Neural progenitor cell (in vitro differentiated cells): ENCODE measurements at regions not wholly inside any gene's neighbourhood (a gene's known extent, or its start where the extent isn't known, plus 50 kb on each side); places are given as distances from the start of the nearest gene placed in this dataset.
A peak's percentile ranks its signal among the peaks of the same experiment; 100 is the strongest.

Source experiments
- DNase-seq: peaks from one replicate; pipeline ENCODE4 v3.0.0-alpha.2; 2016; ENCODE audit warnings: low spot score
- H2AFZ ChIP-seq: fragments of 200-600 bp; sonication (generic); replicated peaks from 2 replicates; pipeline ENCODE4 v1.6.1; 2016; ENCODE audit warnings: antibody characterized with exemption
- H3F3A ChIP-seq: fragments of 200-600 bp; sonication (generic); 2 replicates; pipeline ENCODE4 v1.6.1; 2016; ENCODE audit warnings: antibody characterized with exemption, low read depth
- H3K27ac ChIP-seq: fragments of 200-600 bp; sonication (generic); 2 replicates; pipeline ENCODE4 v1.5.1; 2016; ENCODE audit warnings: mild to moderate bottlenecking
- H3K27me3 ChIP-seq: fragments of 200-600 bp; sonication (generic); 2 replicates; pipeline ENCODE4 v1.6.1; 2016; ENCODE audit warnings: mild to moderate bottlenecking, moderate library complexity
- H3K36me3 ChIP-seq: fragments of 200-600 bp; sonication (generic); 2 replicates; pipeline ENCODE4 v1.5.1; 2016
- H3K4me1 ChIP-seq: fragments of 200-600 bp; sonication (generic); 2 replicates; pipeline ENCODE4 v1.6.1; 2016; ENCODE audit warnings: mixed run types
- H3K4me2 ChIP-seq: fragments of 200-600 bp; sonication (generic); 2 replicates; pipeline ENCODE4 v1.6.1; 2016
- H3K4me3 ChIP-seq: fragments of 200-600 bp; sonication (generic); 2 replicates; pipeline ENCODE4 v1.5.1; 2016
- H3K79me2 ChIP-seq: fragments of 200-600 bp; sonication (generic); 2 replicates; pipeline ENCODE4 v1.6.1; 2016; ENCODE audit warnings: low read depth
- H3K9ac ChIP-seq: fragments of 200-600 bp; sonication (generic); 2 replicates; pipeline ENCODE4 v1.6.1; 2016
- H3K9me3 ChIP-seq: fragments of 200-600 bp; sonication (generic); 2 replicates; pipeline ENCODE4 v1.5.1; 2016; ENCODE audit warnings: low read depth
- H4K20me1 ChIP-seq: fragments of 200-600 bp; sonication (generic); 2 replicates; pipeline ENCODE4 v1.6.1; 2016; ENCODE audit warnings: low read depth
- H3K27ac Mint-ChIP-seq: 3 replicates; pipeline ENCODE4 v1.8.0; 2021; ENCODE audit warnings: mixed read lengths
- H3K27me3 Mint-ChIP-seq: 2 replicates; pipeline ENCODE4 v1.8.0; 2022; ENCODE audit warnings: low read depth, mild to moderate bottlenecking, inconsistent platforms, moderate library complexity, mixed read lengths; ENCODE audit not compliant: insufficient read depth
- H3K36me3 Mint-ChIP-seq: 3 replicates; pipeline ENCODE4 v1.8.0; 2021; ENCODE audit warnings: mixed read lengths
- H3K4me1 Mint-ChIP-seq: 3 replicates; pipeline ENCODE4 v1.8.0; 2021; ENCODE audit warnings: mixed read lengths
- H3K4me3 Mint-ChIP-seq: 3 replicates; pipeline ENCODE4 v1.8.0; 2021; ENCODE audit warnings: mild to moderate bottlenecking, moderate library complexity, mixed read lengths
- H3K9me3 Mint-ChIP-seq: 3 replicates; pipeline ENCODE4 v1.8.0; 2020; ENCODE audit warnings: mixed read lengths
- CTCF ChIP-seq: fragments of 200-600 bp; sonication (generic); IDR thresholded peaks from 2 replicates; pipeline ENCODE4 v1.5.1; 2017; ENCODE audit warnings: antibody characterized with exemption, mild to moderate bottlenecking
- EZH2 ChIP-seq: fragments of 200-600 bp; sonication (generic); IDR thresholded peaks from 2 replicates; pipeline ENCODE4 v1.6.1; 2017; ENCODE audit warnings: antibody characterized with exemption, mild to moderate bottlenecking, moderate library complexity
- EZH2phosphoT487 ChIP-seq: fragments of 200-600 bp; sonication (generic); IDR thresholded peaks from 2 replicates; pipeline ENCODE4 v1.6.1; 2017; ENCODE audit warnings: antibody characterized with exemption

GRCh38 chr13:104357174-104357573, 1291.0 kb upstream of the SLC10A2 start:
- no peaks in the 10 kb centered on the region for H3K9me3 Mint-ChIP-seq
- Histone ChIP-seq H3K9ac (no peak overlapping the region), H3K9me3 (no peaks in the 10 kb centered on the region), H3K27ac (peak overlapping the region; percentile 63), H3K4me1 (peaks cover 9% of the 10 kb centered on the region), H3K27me3 (no peaks in the 10 kb centered on the region), H3K36me3 (no peaks in the 10 kb centered on the region), H4K20me1 (no peaks in the 10 kb centered on the region), H3K4me3 (no peak overlapping the region), H3F3A (no peaks in the 10 kb centered on the region), H2AFZ (peak overlapping the region; percentile 93), H3K4me2 (peak overlapping the region; percentile 18), H3K79me2 (no peaks in the 10 kb centered on the region)
- H3K27me3 Mint-ChIP-seq, result no peaks in the 10 kb centered on the region
- H3K4me3 Mint-ChIP-seq, result no peak overlapping the region
- TF ChIP-seq EZH2phosphoT487 (no peak), CTCF (no peak), EZH2 (no peak)
- H3K27ac Mint-ChIP-seq, result peak overlapping the region; percentile 81
- H3K4me1 Mint-ChIP-seq, result peaks cover 11% of the 10 kb centered on the region
- DNase-seq, result peak; percentile 18
- no peaks in the 10 kb centered on the region for H3K36me3 Mint-ChIP-seq

- H3K36me3 ChIP-seq, result no peaks in the 10 kb centered on the region
- H3K27me3 ChIP-seq, result no peaks in the 10 kb centered on the region
- no peak overlapping the region for H3K27ac ChIP-seq
- H3K27ac Mint-ChIP-seq, result no peak overlapping the region
- H2AFZ ChIP-seq, result no peak overlapping the region
- no peak for DNase-seq
- H3K9ac ChIP-seq, result no peak overlapping the region
- H4K20me1 ChIP-seq, result no peaks in the 10 kb centered on the region
- H3K4me1 Mint-ChIP-seq, result peaks cover 11% of the 10 kb centered on the region
- no peak overlapping the region for H3K4me2 ChIP-seq
- no peaks in the 10 kb centered on the region for H3K36me3 Mint-ChIP-seq
- no peak overlapping the region for H3K4me3 Mint-ChIP-seq
- no peaks in the 10 kb centered on the region for H3K9me3 ChIP-seq
- H3K9me3 Mint-ChIP-seq, result peaks cover 3% of the 10 kb centered on the region
- H3F3A ChIP-seq, result no peaks in the 10 kb centered on the region
- H3K4me1 ChIP-seq, result peaks cover 9% of the 10 kb centered on the region
- TF ChIP-seq EZH2phosphoT487, result no peak
- no peak for TF ChIP-seq EZH2
- no peak for TF ChIP-seq CTCF
- no peaks in the 10 kb centered on the region for H3K79me2 ChIP-seq
- no peaks in the 10 kb centered on the region for H3K27me3 Mint-ChIP-seq
- no peak overlapping the region for H3K4me3 ChIP-seq
These were observed 1288.9 kb upstream of the SLC10A2 start for GRCh38 chr13:104355041-104355670.

GRCh38 chr13:104327211-104327610, 1261.0 kb upstream of the SLC10A2 start:
- H3K36me3 Mint-ChIP-seq, result no peaks in the 10 kb centered on the region
- peaks cover 11% of the 10 kb centered on the region for H3K9me3 Mint-ChIP-seq
- Histone ChIP-seq H3F3A (no peaks in the 10 kb centered on the region), H3K4me2 (no peak overlapping the region), H3K79me2 (no peaks in the 10 kb centered on the region), H3K27ac (no peak overlapping the region), H3K4me1 (no peaks in the 10 kb centered on the region), H3K27me3 (no peaks in the 10 kb centered on the region), H4K20me1 (no peaks in the 10 kb centered on the region), H3K9me3 (no peaks in the 10 kb centered on the region), H3K4me3 (no peak overlapping the region), H2AFZ (no peak overlapping the region), H3K36me3 (no peaks in the 10 kb centered on the region), H3K9ac (no peak overlapping the region)
- no peak overlapping the region for H3K27ac Mint-ChIP-seq
- TF ChIP-seq EZH2, result no peak
- no peak for TF ChIP-seq EZH2phosphoT487
- no peak for TF ChIP-seq CTCF
- no peak for DNase-seq
- H3K27me3 Mint-ChIP-seq, result no peaks in the 10 kb centered on the region
- H3K4me3 Mint-ChIP-seq, result no peak overlapping the region
- no peaks in the 10 kb centered on the region for H3K4me1 Mint-ChIP-seq
